ENCODE measurements at regions not wholly inside any gene's neighbourhood (a gene's known extent, or its start where the extent isn't known, plus 50 kb on each side); places are given as distances from the start of the nearest gene placed in this dataset.

- WGBS (ENCODE audit: missing lambda C conversion rate): 79% methylated on average over 2 of the region's 2 CpGs
- H3K4me3 ChIP-seq: no peak overlapping the region
- TF ChIP-seq EP300 (IDR thresholded peaks at IDR 0.05) (no peak), JUN (IDR thresholded peaks at IDR 0.05) (no peak), MYC (IDR thresholded peaks at IDR 0.05; ENCODE audit: borderline replicate concordance, low read length) (no peak), CBX8 (IDR thresholded peaks at IDR 0.05) (no peak), ZSCAN20 (CRISPR knock-in tag; IDR thresholded peaks at IDR 0.05) (no peak), SMC3 (IDR thresholded peaks at IDR 0.05) (no peak), HDAC2 (IDR thresholded peaks at IDR 0.05) (no peak), RARB (CRISPR knock-in tag; IDR thresholded peaks at IDR 0.05) (no peak), KDM5A (IDR thresholded peaks at IDR 0.05) (no peak), BCL3 (IDR thresholded peaks at IDR 0.05) (no peak), KDM1A (IDR thresholded peaks at IDR 0.05; ENCODE audit: low read depth) (no peak), HOXB5 (CRISPR knock-in tag; IDR thresholded peaks at IDR 0.05) (no peak), FOSL2 (IDR thresholded peaks at IDR 0.05) (no peak), FOSL2 (CRISPR knock-in tag; IDR thresholded peaks at IDR 0.05) (no peak), HMGXB4 (CRISPR knock-in tag; IDR thresholded peaks at IDR 0.05; ENCODE audit: borderline replicate concordance) (no peak)
- POLR2A ChIA-PET: no interaction called here
- no peaks in the 10 kb centered on the region for H3K9me3 ChIP-seq
- H3K27ac ChIP-seq: no peak overlapping the region
- DNase-seq (ENCODE audit: low read depth in 1 of 2, low spot score in 1 of 2) (no peak), FAIRE-seq (no peak), ATAC-seq (no peak)
- H3K4me1 ChIP-seq: no peaks in the 10 kb centered on the region
- no peak overlapping the region for H3K4me2 ChIP-seq
- CTCF ChIA-PET: interaction anchor here (0.7 to 1.0 kb wide), 2 partner anchors 95 to 114 kb away, joined by 3 read pairs; no protein-coding TSS in a partner anchor
Observed at GRCh38 chr12:13369474-13370056, 173.0 kb downstream of the EMP1 start.

- Histone ChIP-seq H3K4me2 (no peak overlapping the region), H3K4me3 (no peak overlapping the region), H3K9me3 (no peaks in the 10 kb centered on the region), H3K4me1 (no peaks in the 10 kb centered on the region), H3K27ac (no peak overlapping the region)
- no peak for ATAC-seq
- no peak for TF ChIP-seq TP53 (CRISPR knock-in tag; IDR thresholded peaks at IDR 0.05)
- TF ChIP-seq POLR2A (IDR thresholded peaks at IDR 0.05; ENCODE audit: low read length): no peak
- no peak for TF ChIP-seq CTCF (IDR thresholded peaks at IDR 0.05)
- TF ChIP-seq EHF (CRISPR knock-in tag; IDR thresholded peaks at IDR 0.05): no peak
- no peak for TF ChIP-seq EP300 (IDR thresholded peaks at IDR 0.05)
- no peak for TF ChIP-seq ZC3H11A (IDR thresholded peaks at IDR 0.05)
- TF ChIP-seq ATOH8 (CRISPR knock-in tag; IDR thresholded peaks at IDR 0.05; ENCODE audit: low read depth): no peak
- TF ChIP-seq E2F6 (IDR thresholded peaks at IDR 0.05; ENCODE audit: borderline replicate concordance, low read depth): no peak
- no peak for TF ChIP-seq REST (IDR thresholded peaks at IDR 0.05)
- TF ChIP-seq JUN (IDR thresholded peaks at IDR 0.05): no peak
- no peak for TF ChIP-seq PBX3 (IDR thresholded peaks at IDR 0.05)
- TF ChIP-seq FOSL2 (IDR thresholded peaks at IDR 0.05): no peak
- TF ChIP-seq FOSL2 (CRISPR knock-in tag; IDR thresholded peaks at IDR 0.05): no peak
- TF ChIP-seq KDM1A (IDR thresholded peaks at IDR 0.05; ENCODE audit: low read depth): no peak
- no peak for TF ChIP-seq POLR2AphosphoS2 (conservative IDR thresholded peaks at IDR 0.05; ENCODE audit: low read length)
- DNase-seq (ENCODE audit: low read depth in 1 of 2, low spot score in 1 of 2): no peak
- FAIRE-seq: no peak
- POLR2A ChIA-PET: no interaction called here
- 82% methylated on average over 2 of the region's 2 CpGs for WGBS (ENCODE audit: missing lambda C conversion rate)
- CTCF ChIA-PET: no interaction called here
Observed at GRCh38 chr12:13368971-13369370, 172.4 kb downstream of the EMP1 start.

Data from A549 (cell line).